Heart left ventricle (tissue), 16 donors: ENCODE measurements at regions not wholly inside any gene's neighbourhood (a gene's known extent, or its start where the extent isn't known, plus 50 kb on each side); places are given as distances from the start of the nearest gene placed in this dataset.

Experiments
- ATAC-seq, 4 donors: fragments of 200-7000 bp; cut with Tn5 transposase; one replicate each; pipeline ENCODE4 v1.9.1; 2020 to 2022; ENCODE audit warnings: moderate library complexity in 4 of 4, mild to moderate bottlenecking in 3 of 4, moderate number of reproducible peaks in 1 of 4
- DNase-seq, 5 donors: peaks; one replicate each; pipeline ENCODE4 v3.0.0-alpha.2; 2020
- H3K27ac ChIP-seq, 12 donors: fragments of 200-600 bp; sonication (generic) in 4 of 12; one replicate each; pipeline versions ENCODE4 v1.5.0 to v1.8.0; 2016 to 2022; ENCODE audit warnings: mild to moderate bottlenecking in 2 of 12
- H3K27me3 ChIP-seq, 9 donors: fragments of 200-600 bp; sonication (generic) in 2 of 9; one replicate each; pipeline versions ENCODE4 v1.5.1 to v1.8.0; 2016 to 2022; ENCODE audit warnings: mild to moderate bottlenecking in 3 of 9
- H3K36me3 ChIP-seq, 9 donors: fragments of 200-600 bp; sonication (generic) in 2 of 9; one replicate each; pipeline versions ENCODE4 v1.5.0 to v1.8.0; 2018 to 2022; ENCODE audit warnings: mild to moderate bottlenecking in 2 of 9
- H3K4me1 ChIP-seq, 12 donors: fragments of 200-600 bp; sonication (generic) in 4 of 12; one replicate each; pipeline versions ENCODE4 v1.5.0 to v1.8.0; 2016 to 2022; ENCODE audit warnings: mild to moderate bottlenecking in 3 of 12
- H3K4me3 ChIP-seq, 12 donors: fragments of 200-600 bp; sonication (generic) in 4 of 12; one replicate each; pipeline versions ENCODE4 v1.5.0 to v1.8.0; 2017 to 2022; ENCODE audit warnings: mild to moderate bottlenecking in 9 of 12, moderate library complexity in 4 of 12
- H3K9me3 ChIP-seq, 12 donors: fragments of 200-600 bp; sonication (generic) in 4 of 12; one replicate each; pipeline versions ENCODE4 v1.5.0 to v1.8.0; 2016 to 2022; ENCODE audit warnings: mild to moderate bottlenecking in 1 of 12
- POLR2A ChIP-seq, 2 donors: fragments of 450-650 bp; IDR thresholded peaks; one replicate each; pipeline ENCODE4 v1.6.1; 2017; ENCODE audit warnings: antibody characterized with exemption in 2 of 2, mild to moderate bottlenecking in 2 of 2, moderate library complexity in 2 of 2
- WGBS, 4 donors: extraction: QIAGEN DNeasy Blood & Tissue Kit in 2 of 4; methylation state at CpG; one replicate each; pipeline versions ENCODE4 v1.1.5 to v1.1.7; 2013 to 2018; 5-methylcytosine and 5-hydroxymethylcytosine counted together
- intact Hi-C, 10 donors: fragments of 100-400 bp; cut with DNase I; formaldehyde crosslinking; loops; one replicate each; pipeline versions ENCODE4 v1.11.1 to v1.14.2; 2022
- TF ChIP-seq, protein P1 (sequence below), 12 donors: fragments of 200-600 bp; sonication (generic) in 4 of 12; IDR thresholded peaks; one replicate each; pipeline versions ENCODE4 v1.5.0 to v1.8.0; 2018 to 2022; ENCODE audit warnings: antibody characterized with exemption in 12 of 12, mild to moderate bottlenecking in 5 of 12
- donor health status: ischemic (EF 13 %, LVEDD 7.1; RV severe dilation, severe dysfunction).
- donor health status: healthy with polysubstance abuse.
- donor health status: DM: no; HTN: yes; CAD: no.
- donor health status: DM: no; HTN: no; CAD: no.
- donor health status: ischemic (EF 25% LVEDD 6.9; RV normal size, moderate dysfunction).
- donor health status: ischemic (EF 25% LVEDD 5.7; RV mildly dilated, moderate dysfunction).
- donor health status: healthy.
- donor health status: DM: yes; HTN: yes; CAD: no.
- donor health status: ischemic (EF 35%, LVEDD 5.7; RV mildly dilated, moderate dysfunction).
- donor health status: nonischemic (EF 11% LVEDD 7.7; RV severe dilation, severe dysfunction).
- donor health status: DM: yes; HTN: yes; CAD: no.
- donor health status: PGD.
- donor health status: ischemic (EF 29% LVEDD 5.4; RV normal size, mild dysfunction).
- donor health status: nonischemic (EF 23%, LVEDD 6.1; RV moderate dilation, normal function).

DNA sequence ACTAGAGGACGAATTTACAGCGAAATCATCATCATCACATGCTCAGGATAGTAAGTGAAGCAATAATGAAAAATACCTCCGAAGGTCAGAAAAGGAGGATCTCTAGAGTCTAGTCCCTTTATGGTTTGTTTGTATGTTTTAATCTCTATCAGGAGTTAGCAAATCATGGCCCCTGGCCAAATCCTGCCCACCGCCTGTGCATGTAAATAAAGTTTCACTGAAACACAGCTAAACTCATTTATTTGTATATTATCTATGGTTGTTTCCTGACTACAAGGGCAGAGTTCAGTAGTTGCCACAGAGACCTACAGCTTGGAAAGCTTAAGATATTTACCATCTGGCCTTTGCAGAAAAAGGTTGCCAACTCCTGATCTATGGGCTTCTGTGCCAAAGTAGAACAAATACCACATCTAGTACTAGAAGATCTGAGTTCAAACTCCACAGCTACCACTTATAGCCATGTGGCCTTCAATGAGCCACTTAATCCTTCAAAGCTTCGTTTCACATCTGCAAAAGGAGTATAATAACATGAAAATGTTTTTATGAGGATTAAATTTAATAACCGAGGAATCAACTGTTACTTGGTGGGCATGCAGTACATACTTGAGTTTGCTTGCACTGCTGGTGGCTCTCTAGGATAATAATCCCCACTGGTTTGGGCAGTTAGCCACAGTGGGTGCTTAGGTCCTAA, 94.0 kb upstream of the KIF26B start:
- Histone ChIP-seq H3K4me1 (peaks cover 0 to 5% (median 0%) of the 10 kb centered on the region in 12 donors), H3K9me3 (no peaks in the 10 kb centered on the region), H3K4me3 (no peak overlapping the region), H3K27ac (no peak overlapping the region), H3K27me3 (no peaks in the 10 kb centered on the region), H3K36me3 (peaks cover 0 to 16% (median 0%) of the 10 kb centered on the region in 9 donors)
- no peak for TF ChIP-seq POLR2A (IDR thresholded peaks at IDR 0.05)
- TF ChIP-seq, protein P1, sequence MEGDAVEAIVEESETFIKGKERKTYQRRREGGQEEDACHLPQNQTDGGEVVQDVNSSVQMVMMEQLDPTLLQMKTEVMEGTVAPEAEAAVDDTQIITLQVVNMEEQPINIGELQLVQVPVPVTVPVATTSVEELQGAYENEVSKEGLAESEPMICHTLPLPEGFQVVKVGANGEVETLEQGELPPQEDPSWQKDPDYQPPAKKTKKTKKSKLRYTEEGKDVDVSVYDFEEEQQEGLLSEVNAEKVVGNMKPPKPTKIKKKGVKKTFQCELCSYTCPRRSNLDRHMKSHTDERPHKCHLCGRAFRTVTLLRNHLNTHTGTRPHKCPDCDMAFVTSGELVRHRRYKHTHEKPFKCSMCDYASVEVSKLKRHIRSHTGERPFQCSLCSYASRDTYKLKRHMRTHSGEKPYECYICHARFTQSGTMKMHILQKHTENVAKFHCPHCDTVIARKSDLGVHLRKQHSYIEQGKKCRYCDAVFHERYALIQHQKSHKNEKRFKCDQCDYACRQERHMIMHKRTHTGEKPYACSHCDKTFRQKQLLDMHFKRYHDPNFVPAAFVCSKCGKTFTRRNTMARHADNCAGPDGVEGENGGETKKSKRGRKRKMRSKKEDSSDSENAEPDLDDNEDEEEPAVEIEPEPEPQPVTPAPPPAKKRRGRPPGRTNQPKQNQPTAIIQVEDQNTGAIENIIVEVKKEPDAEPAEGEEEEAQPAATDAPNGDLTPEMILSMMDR (IDR thresholded peaks at IDR 0.05): no peak
- peak in 1 of 4 donors; percentile 16 for ATAC-seq
- intact Hi-C loops: no loop called here
- WGBS, 4 donors: 69 to 76% (median 72%) methylated on average over 6 of the region's 6 CpGs
- DNase-seq: no peak

DNA sequence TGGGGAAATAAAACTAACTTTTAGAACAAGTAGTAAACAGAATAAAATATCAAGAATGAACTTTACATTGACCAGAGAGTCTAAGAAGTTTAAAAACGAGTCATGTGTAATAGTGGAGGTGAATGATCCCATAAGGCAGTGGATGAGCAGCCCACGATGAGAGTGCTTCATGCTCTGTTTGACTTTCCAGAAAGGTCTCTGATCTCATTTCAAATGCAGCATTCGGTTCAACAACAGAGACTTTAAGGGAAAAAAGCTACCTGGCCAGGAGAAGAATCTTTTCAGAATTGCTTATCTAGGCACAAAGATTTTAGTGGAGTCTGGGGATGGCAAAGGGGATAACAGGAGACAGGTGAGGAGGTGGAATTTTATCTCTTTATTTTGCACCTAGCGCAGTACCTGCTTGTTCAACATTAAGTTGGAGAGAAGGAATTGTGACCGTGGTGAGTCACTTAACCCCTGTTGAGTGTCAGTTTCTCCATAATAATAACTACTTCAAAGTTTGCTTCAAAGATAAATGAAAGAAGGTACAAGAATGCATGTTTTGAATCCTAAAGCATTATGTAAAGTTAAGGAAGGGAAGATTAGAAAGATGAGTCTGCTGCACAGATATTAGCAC, 94.9 kb upstream of the KIF26B start:
- Histone ChIP-seq H3K4me1 (peaks cover 0 to 13% (median 0%) of the 10 kb centered on the region in 12 donors), H3K36me3 (peaks cover 0 to 16% (median 0%) of the 10 kb centered on the region in 9 donors), H3K9me3 (no peaks in the 10 kb centered on the region), H3K27ac (no peak overlapping the region), H3K4me3 (no peak overlapping the region), H3K27me3 (no peaks in the 10 kb centered on the region)
- ATAC-seq (no peak), DNase-seq (no peak)
- intact Hi-C loops: no loop called here
- TF ChIP-seq POLR2A (IDR thresholded peaks at IDR 0.05): no peak
- TF ChIP-seq, protein P1 (IDR thresholded peaks at IDR 0.05): no peak
- 72 to 88% (median 75%) methylated on average over 5 of the region's 5 CpGs for WGBS, 4 donors

DNA sequence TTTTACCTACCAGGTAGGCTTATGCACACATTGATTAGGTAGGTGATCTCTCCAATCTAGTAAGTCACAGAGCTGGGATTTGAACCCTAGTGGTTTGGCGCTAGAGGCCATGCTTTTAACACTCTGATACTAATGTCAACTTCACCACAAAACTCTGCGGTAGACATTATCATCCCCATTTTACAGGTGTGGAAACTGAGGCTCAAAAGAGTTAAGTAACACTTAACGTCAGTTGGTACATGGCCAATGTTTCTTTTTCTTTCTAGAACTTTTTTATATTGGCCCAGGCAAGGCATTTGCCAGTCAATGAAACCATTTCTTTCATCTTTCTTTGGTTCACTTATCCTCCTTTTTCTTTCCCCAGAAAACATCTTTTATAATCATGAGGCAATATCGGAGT, 95.9 kb upstream of the KIF26B start:
- Histone ChIP-seq H3K9me3 (no peaks in the 10 kb centered on the region), H3K27me3 (no peaks in the 10 kb centered on the region), H3K27ac (no peak overlapping the region), H3K4me3 (no peak overlapping the region), H3K4me1 (peaks cover 0 to 21% (median 0%) of the 10 kb centered on the region in 12 donors), H3K36me3 (peaks cover 0 to 16% (median 0%) of the 10 kb centered on the region in 9 donors)
- ATAC-seq (no peak), DNase-seq (no peak)
- intact Hi-C loops: no loop called here
- WGBS, 4 donors: 90 to 96% (median 96%) methylated on average over 4 of the region's 4 CpGs
- no peak for TF ChIP-seq POLR2A (IDR thresholded peaks at IDR 0.05)
- TF ChIP-seq, protein P1 (IDR thresholded peaks at IDR 0.05): no peak

DNA sequence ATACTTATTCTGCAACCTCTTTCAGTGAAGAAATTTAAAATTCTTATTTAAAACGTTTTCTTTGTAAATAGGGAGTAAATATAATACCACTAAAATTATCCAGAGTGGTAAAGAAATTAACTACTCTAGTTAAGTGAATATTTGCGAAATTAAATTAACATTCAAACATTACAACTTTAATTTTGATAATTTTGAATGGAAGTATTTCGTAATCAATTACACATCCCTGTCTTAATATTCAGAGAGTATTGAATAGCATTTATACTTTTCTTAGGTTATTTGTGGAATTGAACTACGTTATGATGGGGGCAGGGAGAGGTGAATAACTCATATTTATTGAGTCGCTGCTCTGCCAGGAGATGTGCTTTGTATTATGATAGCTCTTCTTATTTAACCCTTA, 96.3 kb upstream of the KIF26B start:
- H3K4me3 ChIP-seq: no peak overlapping the region
- no peaks in the 10 kb centered on the region for H3K27me3 ChIP-seq
- H3K27ac ChIP-seq: no peak overlapping the region
- peaks cover 0 to 25% (median 0%) of the 10 kb centered on the region in 12 donors for H3K4me1 ChIP-seq
- TF ChIP-seq POLR2A (IDR thresholded peaks at IDR 0.05): no peak
- TF ChIP-seq, protein P1 (IDR thresholded peaks at IDR 0.05): no peak
- ATAC-seq (no peak), DNase-seq (no peak)
- H3K9me3 ChIP-seq: no peaks in the 10 kb centered on the region
- intact Hi-C loops: no loop called here
- WGBS, 4 donors: 88 to 96% (median 94%) methylated on average over 5 of the region's 5 CpGs
- H3K36me3 ChIP-seq: peaks cover 0 to 16% (median 0%) of the 10 kb centered on the region in 9 donors
